PC-3 (cell line): ENCODE measurements at regions not wholly inside any gene's neighbourhood (a gene's known extent, or its start where the extent isn't known, plus 50 kb on each side); places are given as distances from the start of the nearest gene placed in this dataset.
A peak's percentile ranks its signal among the peaks of the same experiment; 100 is the strongest.
"Not testable (repeated sequence)": the region's sequence is repeated elsewhere in the genome, so short reads cannot be mapped to it uniquely, and the experiment has no call there.

Source experiments
- ATAC-seq: fragments of 200-7000 bp; cut with Tn5 transposase; 2 replicates; pipeline ENCODE4 v1.9.1; 2020; ENCODE audit warnings: mild to moderate bottlenecking, moderate library complexity
- BruUV-seq: library from RNA; stranded (reverse); fragments of 400-500 nt; replicated peaks from 2 replicates; lab custom pipeline; 2021; lab: Mats Ljungman, UMichigan
- CTCF ChIA-PET: fragments of 300-600 bp; sonication (Branson Sonifier 250); formaldehyde crosslinking; loops from one replicate; lab custom pipeline; 2022; ENCODE audit warnings: antibody characterized with exemption; lab: Charles Lee
- POLR2A ChIA-PET: fragments of 300-600 bp; sonication (Branson Sonifier 250); formaldehyde crosslinking; loops from one replicate; lab custom pipeline; 2022; ENCODE audit warnings: antibody characterized with exemption; ENCODE audit not compliant: unreplicated experiment; lab: Charles Lee
- DNase-seq: peaks from one replicate; pipeline ENCODE4 v3.0.0-alpha.2; 2015
- H2AFZ ChIP-seq: fragments of 300-600 bp; sonication (generic); 2 replicates; pipeline ENCODE4 v1.6.0; 2016; ENCODE audit warnings: antibody characterized with exemption, low read length
- H3F3A ChIP-seq: fragments of 300-600 bp; sonication (generic); one replicate; pipeline ENCODE4 v1.6.0; 2017; ENCODE audit warnings: antibody characterized with exemption, low read length, control low read depth, mild to moderate bottlenecking; ENCODE audit not compliant: unreplicated experiment
- H3K27ac ChIP-seq: fragments of 300-600 bp; sonication (generic); 2 replicates; pipeline ENCODE4 v1.5.1; 2016; ENCODE audit warnings: mild to moderate bottlenecking, low read length
- H3K27me3 ChIP-seq: fragments of 300-600 bp; sonication (generic); 2 replicates; pipeline ENCODE4 v1.6.1; 2016; ENCODE audit warnings: low read length, mixed read lengths
- H3K36me3 ChIP-seq: fragments of 300-600 bp; sonication (generic); 2 replicates; pipeline ENCODE4 v1.6.1; 2016; ENCODE audit warnings: low read depth, mixed run types, low read length, mixed read lengths
- H3K4me1 ChIP-seq: fragments of 300-600 bp; sonication (generic); 2 replicates; pipeline ENCODE4 v1.5.1; 2016; ENCODE audit warnings: low read length; ENCODE audit not compliant: insufficient read depth
- H3K4me2 ChIP-seq: fragments of 300-600 bp; sonication (generic); 2 replicates; pipeline ENCODE4 v1.6.0; 2016; ENCODE audit warnings: low read length
- H3K4me3 ChIP-seq: fragments of 300-600 bp; sonication (generic); 2 replicates; pipeline ENCODE4 v1.5.1; 2016; ENCODE audit warnings: mild to moderate bottlenecking, low read length, mixed read lengths
- H3K79me2 ChIP-seq: fragments of 300-600 bp; sonication (generic); 2 replicates; pipeline ENCODE4 v1.6.1; 2017; ENCODE audit warnings: low read length, mixed read lengths
- H3K9ac ChIP-seq: fragments of 300-600 bp; sonication (generic); 2 replicates; pipeline ENCODE4 v1.6.0; 2016; ENCODE audit warnings: mild to moderate bottlenecking, low read length
- H3K9me2 ChIP-seq: fragments of 300-600 bp; sonication (generic); replicated peaks from 2 replicates; pipeline ENCODE4 v1.6.1; 2016; ENCODE audit warnings: mixed run types, low read length, mixed read lengths
- H3K9me3 ChIP-seq: fragments of 300-600 bp; sonication (generic); 2 replicates; pipeline ENCODE4 v1.6.1; 2016; ENCODE audit warnings: low read length, mixed read lengths
- H4K20me1 ChIP-seq: fragments of 300-600 bp; sonication (generic); 2 replicates; pipeline ENCODE4 v1.6.1; 2016; ENCODE audit warnings: low read length, mixed read lengths
- CTCF ChIP-seq: fragments of 300-600 bp; sonication (generic); conservative IDR thresholded peaks from 2 replicates; pipeline ENCODE4 v1.5.1; 2017; ENCODE audit warnings: antibody characterized with exemption, low read depth, mild to moderate bottlenecking, low read length
- EZH2 ChIP-seq: fragments of 300-600 bp; sonication (generic); IDR thresholded peaks from one replicate; pipeline ENCODE4 v1.6.1; 2017; ENCODE audit warnings: antibody characterized with exemption, mild to moderate bottlenecking, low read length; ENCODE audit not compliant: unreplicated experiment
- EZH2phosphoT487 ChIP-seq: fragments of 300-600 bp; sonication (generic); IDR thresholded peaks from 2 replicates; pipeline ENCODE4 v1.6.1; 2018; ENCODE audit warnings: mild to moderate bottlenecking, antibody characterized with exemption, low read length, borderline replicate concordance
- intact Hi-C: fragments of 100-400 bp; cut with micrococcal nuclease; formaldehyde crosslinking; loops from 2 replicates; pipeline ENCODE4 v1.9.0; 2023

- no peaks in the 10 kb centered on the region for H3K36me3 ChIP-seq
- CTCF ChIA-PET: no interaction called here
- DNase-seq (no peak), ATAC-seq (no peak)
- H3K4me1 ChIP-seq: no peaks in the 10 kb centered on the region
- POLR2A ChIA-PET: no interaction called here
- no peaks in the 10 kb centered on the region for H3K9me2 ChIP-seq
- H3K4me2 ChIP-seq: no peak overlapping the region
- H3K27ac ChIP-seq: no peak overlapping the region
- H3K9ac ChIP-seq: no peak overlapping the region
- no peak for TF ChIP-seq EZH2
- TF ChIP-seq EZH2phosphoT487: no peak
- TF ChIP-seq CTCF: no peak
- no peaks in the 10 kb centered on the region for H3K79me2 ChIP-seq
- no TSS peak for BruUV-seq
- H2AFZ ChIP-seq: no peak overlapping the region
- H4K20me1 ChIP-seq: no peaks in the 10 kb centered on the region
- intact Hi-C loops: no loop called here
- H3K4me3 ChIP-seq: no peak overlapping the region
- no peaks in the 10 kb centered on the region for H3F3A ChIP-seq
- H3K9me3 ChIP-seq: no peaks in the 10 kb centered on the region
- no peaks in the 10 kb centered on the region for H3K27me3 ChIP-seq
These were observed 715.4 kb downstream of the GRXCR1 start for GRCh38 chr4:43607827-43608461.

GRCh38 chr4:43619219-43619618 is 726.7 kb downstream of the GRXCR1 start:
- intact Hi-C loops: no loop called here
- no peaks in the 10 kb centered on the region for H4K20me1 ChIP-seq
- peak; percentile 90 for ATAC-seq

GRCh38 chr4:43637893-43638292 is 745.4 kb downstream of the GRXCR1 start:
- POLR2A ChIA-PET, H3K9me2 ChIP-seq, H3K27me3 ChIP-seq, H3K27ac ChIP-seq, H3K36me3 ChIP-seq, H2AFZ ChIP-seq, BruUV-seq, H3K4me3 ChIP-seq, H4K20me1 ChIP-seq, H3K79me2 ChIP-seq, H3K9ac ChIP-seq, H3K4me2 ChIP-seq, CTCF ChIA-PET, H3F3A ChIP-seq, H3K4me1 ChIP-seq, H3K9me3 ChIP-seq, DNase-seq, intact Hi-C loops, ATAC-seq: not testable (repeated sequence)

More at GRCh38 chr4:43619219-43619618, 726.7 kb downstream of the GRXCR1 start:
- H3K4me2 ChIP-seq: no peak overlapping the region
- peaks cover 11% of the 10 kb centered on the region for H3K4me1 ChIP-seq
- CTCF ChIA-PET: no interaction called here
- POLR2A ChIA-PET: no interaction called here
- no peaks in the 10 kb centered on the region for H3K79me2 ChIP-seq
- H3K27ac ChIP-seq: peak overlapping the region; percentile 9; the same call in 1 of the 2 replicates
- H3K36me3 ChIP-seq: no peaks in the 10 kb centered on the region
- H2AFZ ChIP-seq: no peak overlapping the region
- no peaks in the 10 kb centered on the region for H3K27me3 ChIP-seq
- H3K9me3 ChIP-seq: no peaks in the 10 kb centered on the region
- H3F3A ChIP-seq: peaks cover 4% of the 10 kb centered on the region
- DNase-seq: peak; percentile 64
- H3K4me3 ChIP-seq: no peak overlapping the region
- H3K9me2 ChIP-seq: no peaks in the 10 kb centered on the region
- no peak for TF ChIP-seq CTCF
- TF ChIP-seq EZH2phosphoT487: no peak
- no peak for TF ChIP-seq EZH2
- H3K9ac ChIP-seq: no peak overlapping the region
- no TSS peak for BruUV-seq
